Endothelial cell of umbilical vein (primary cell): ENCODE measurements at regions not wholly inside any gene's neighbourhood (a gene's known extent, or its start where the extent isn't known, plus 50 kb on each side); places are given as distances from the start of the nearest gene placed in this dataset.
"Not testable (repeated sequence)": the region's sequence is repeated elsewhere in the genome, so short reads cannot be mapped to it uniquely, and the experiment has no call there.

Experiments used
- BruUV-seq: library from RNA; stranded (reverse); fragments of 400-500 nt; replicated peaks from 2 replicates; lab custom pipeline; 2021; lab: Mats Ljungman, UMichigan
- CTCF ChIA-PET: fragments of 300-600, 350-600 bp; sonication (Branson Sonifier 250); formaldehyde crosslinking; loops from one replicate; lab custom pipeline; 2021; ENCODE audit warnings: antibody characterized with exemption, inconsistent platforms; lab: Charles Lee
- POLR2A ChIA-PET: fragments of 300-600, 350-600 bp; sonication (Branson Sonifier 250); formaldehyde crosslinking; loops from one replicate; lab custom pipeline; 2021; ENCODE audit warnings: antibody characterized with exemption, inconsistent platforms; lab: Charles Lee
- DNase-seq: peaks from one replicate; pipeline ENCODE4 v3.0.0-alpha.2; 2011; ENCODE audit warnings: low read depth, low spot score
- FAIRE-seq: peaks from 2 replicates; lab custom pipeline; 2011; peaks lifted over from hg19 to GRCh38; lab: Jason Lieb, UNC
- H2AFZ ChIP-seq: 2 replicates; pipeline ENCODE4 v1.6.0; 2012; ENCODE audit warnings: low read depth, low read length, control low read depth, inconsistent platforms
- H3K27ac ChIP-seq: 2 replicates; pipeline ENCODE4 v1.5.1; 2011; ENCODE audit warnings: low read depth, mild to moderate bottlenecking, control low read depth, low read length, moderate library complexity; ENCODE audit not compliant: insufficient read depth
- H3K27me3 ChIP-seq, 2 experiments: 2 replicates each; pipeline versions ENCODE4 v1.6.0 to v1.6.1; 2011; ENCODE audit warnings: low read length in 2 of 2, mixed read lengths in 1 of 2; ENCODE audit not compliant: control insufficient read depth in 2 of 2, insufficient read depth in 2 of 2
- H3K36me3 ChIP-seq, 2 experiments: 2 replicates in 1 of 2; 3 replicates in 1 of 2; pipeline ENCODE4 v1.5.1; 2011; ENCODE audit warnings: low read length in 2 of 2, mild to moderate bottlenecking in 1 of 2, moderate library complexity in 1 of 2; ENCODE audit not compliant: control insufficient read depth in 2 of 2, insufficient read depth in 2 of 2; ENCODE audit errors: extremely low read depth in 1 of 2
- H3K4me1 ChIP-seq: 3 replicates; pipeline ENCODE4 v1.5.1; 2011; ENCODE audit warnings: mild to moderate bottlenecking, low read length; ENCODE audit not compliant: control insufficient read depth, insufficient read depth; ENCODE audit errors: extremely low read depth
- H3K4me2 ChIP-seq: 2 replicates; pipeline ENCODE4 v1.6.1; 2011; ENCODE audit warnings: low read length, control low read depth, mixed read lengths; ENCODE audit not compliant: insufficient read depth
- H3K4me3 ChIP-seq, 3 experiments: fragments of 200-600 bp in 1 of 3; sonication (generic), shearing (Covaris generic) in 1 of 3; replicated peaks in 1 of 3; 2 replicates each; pipeline ENCODE4 v1.5.1; 2011 to 2016; ENCODE audit warnings: control low read depth in 3 of 3, low read length in 3 of 3, mild to moderate bottlenecking in 2 of 3, inconsistent platforms in 1 of 3, low read depth in 1 of 3, moderate library complexity in 1 of 3; ENCODE audit not compliant: insufficient read depth in 1 of 3
- H3K79me2 ChIP-seq: 2 replicates; pipeline ENCODE4 v1.6.0; 2012; ENCODE audit warnings: low read length, inconsistent platforms; ENCODE audit not compliant: control insufficient read depth, insufficient read depth
- H3K9ac ChIP-seq: replicated peaks from 2 replicates; pipeline ENCODE3; 2011; ENCODE audit warnings: low read length, control low read depth; ENCODE audit not compliant: insufficient read depth; ENCODE audit errors: extremely low read depth
- H3K9me1 ChIP-seq: replicated peaks from 3 replicates; pipeline ENCODE4 v1.6.0; 2011; ENCODE audit warnings: mild to moderate bottlenecking, low read length; ENCODE audit not compliant: control insufficient read depth, insufficient read depth; ENCODE audit errors: extremely low read depth
- H3K9me3 ChIP-seq: replicated peaks from 2 replicates; pipeline ENCODE4 v1.5.1; 2012; ENCODE audit warnings: low read length, inconsistent platforms; ENCODE audit not compliant: control insufficient read depth, insufficient read depth
- H4K20me1 ChIP-seq: replicated peaks from 2 replicates; pipeline ENCODE3; 2011; ENCODE audit warnings: mild to moderate bottlenecking, low read length; ENCODE audit not compliant: control insufficient read depth, insufficient read depth; ENCODE audit errors: extremely low read depth
- CTCF ChIP-seq, 2 donors: IDR thresholded peaks; 1 replicate in 1 of 2; 2 replicates in 1 of 2; pipeline ENCODE4 v1.5.1; 2011; ENCODE audit warnings: low read length in 2 of 2, mild to moderate bottlenecking in 2 of 2, moderate library complexity in 2 of 2, control low read depth in 1 of 2, inconsistent platforms in 1 of 2, low read depth in 1 of 2; ENCODE audit not compliant: insufficient read depth in 1 of 2; ENCODE audit errors: extremely low read depth in 1 of 2
- EZH2 ChIP-seq: IDR thresholded peaks from 2 replicates; pipeline ENCODE4 v1.6.1; 2012; ENCODE audit warnings: borderline replicate concordance, low read depth, mild to moderate bottlenecking, moderate library complexity, low read length, inconsistent platforms; ENCODE audit not compliant: severe bottlenecking
- FOS ChIP-seq: IDR thresholded peaks from 2 replicates; pipeline ENCODE4 v1.6.1; 2011; ENCODE audit warnings: mild to moderate bottlenecking, low read length, moderate library complexity, borderline replicate concordance; ENCODE audit not compliant: insufficient read depth
- GATA2 ChIP-seq: IDR thresholded peaks from 2 replicates; pipeline ENCODE4 v1.7.0; 2011; ENCODE audit warnings: low read depth, mild to moderate bottlenecking, moderate library complexity, mixed read lengths, low read length; ENCODE audit not compliant: insufficient read length, insufficient read depth
- JUN ChIP-seq: IDR thresholded peaks from 2 replicates; pipeline ENCODE4 v1.6.1; 2011; ENCODE audit warnings: borderline replicate concordance, low read depth; ENCODE audit not compliant: insufficient read length, insufficient read depth
- MAX ChIP-seq: IDR thresholded peaks from 2 replicates; pipeline ENCODE4 v1.6.1; 2011; ENCODE audit not compliant: insufficient read depth, insufficient read length
- MYC ChIP-seq: IDR thresholded peaks from one replicate; pipeline ENCODE4 v1.6.1; 2011; ENCODE audit warnings: mild to moderate bottlenecking, low read depth, low read length
- POLR2A ChIP-seq: IDR thresholded peaks from 2 replicates; pipeline ENCODE4 v1.6.1; 2012; ENCODE audit warnings: low read depth, mild to moderate bottlenecking, control low read depth, low read length
- POLR2AphosphoS5 ChIP-seq: IDR thresholded peaks from 2 replicates; pipeline ENCODE4 v1.6.1; 2012; ENCODE audit warnings: low read depth, mild to moderate bottlenecking, control low read depth, low read length, moderate library complexity; ENCODE audit not compliant: insufficient read depth
- dilution Hi-C: fragments of 300-500 bp; cut with MboI; formaldehyde crosslinking; loops from one replicate; pipeline ENCODE4 v1.15.0; 2019; ENCODE audit warnings: low sequenced_read_pairs; ENCODE audit not compliant: extremely low pct_ligation_motif_present
- intact Hi-C: fragments of 100-400 bp; cut with micrococcal nuclease; formaldehyde crosslinking; loops from one replicate; pipeline ENCODE4 v1.10.0; 2022

GRCh38 chr4:26017531-26017930 is 103.5 kb downstream of the SMIM20 start:
- CTCF ChIA-PET = interaction anchor here (0.8 kb wide), 1 partner anchor 14 kb away, joined by 3 read pairs; no protein-coding TSS in a partner anchor
- intact Hi-C loops (no loop called here), dilution Hi-C loops (no loop called here)
- TF ChIP-seq POLR2A (no peak), MYC (no peak), JUN (no peak), CTCF (IDR thresholded peaks at IDR 0.05; ENCODE audit: extremely low read depth in 1 of 2, insufficient read depth in 1 of 2, low read depth in 1 of 2, low read length in 2 of 2) (no peak), EZH2 (no peak), GATA2 (no peak), MAX (no peak), POLR2AphosphoS5 (no peak), FOS (no peak)
- BruUV-seq = no TSS peak
- H3K79me2 ChIP-seq = no peaks in the 10 kb centered on the region
- POLR2A ChIA-PET = no interaction called here
- H3K9ac ChIP-seq = no peak overlapping the region
- H3K27ac ChIP-seq = no peak overlapping the region
- no peaks in the 10 kb centered on the region for H3K9me1 ChIP-seq
- peaks cover 5% of the 10 kb centered on the region for H3K4me1 ChIP-seq
- H3K9me3 ChIP-seq = no peaks in the 10 kb centered on the region
- H4K20me1 ChIP-seq = no peaks in the 10 kb centered on the region
- no peaks in the 10 kb centered on the region for H3K27me3 ChIP-seq
- no peak for DNase-seq
- no peak for FAIRE-seq
- no peak overlapping the region for H2AFZ ChIP-seq
- H3K4me2 ChIP-seq = no peak overlapping the region
- H3K36me3 ChIP-seq = no peaks in the 10 kb centered on the region
- no peak overlapping the region for H3K4me3 ChIP-seq

- H3K27me3 ChIP-seq, POLR2A ChIA-PET, H3K36me3 ChIP-seq, H3K4me2 ChIP-seq, H3K4me3 ChIP-seq, H3K79me2 ChIP-seq, H3K4me1 ChIP-seq, H3K9ac ChIP-seq, H2AFZ ChIP-seq, H3K27ac ChIP-seq, H3K9me3 ChIP-seq, BruUV-seq, intact Hi-C loops, H4K20me1 ChIP-seq, FAIRE-seq, dilution Hi-C loops, CTCF ChIA-PET, DNase-seq, H3K9me1 ChIP-seq: not testable (repeated sequence)
These were observed 104.1 kb downstream of the SMIM20 start for GRCh38 chr4:26017961-26018700.
